Fibroblast of skin of abdomen (primary cell): ENCODE measurements at regions not wholly inside any gene's neighbourhood (a gene's known extent, or its start where the extent isn't known, plus 50 kb on each side); places are given as distances from the start of the nearest gene placed in this dataset.

Experiments used
- DNase-seq: peaks from one replicate; pipeline ENCODE4 v3.0.0-alpha.2; 2013

- no peak for DNase-seq
Observed at GRCh38 chr6:109226353-109226752, 131.0 kb downstream of the CEP57L1 start.

- no peak for DNase-seq
Observed at GRCh38 chr6:109225946-109226345, 130.6 kb downstream of the CEP57L1 start.

GRCh38 chr6:109224994-109225393 lies 129.7 kb downstream of the CEP57L1 start:
- DNase-seq, result no peak

GRCh38 chr6:109224107-109224875 lies 129.0 kb downstream of the CEP57L1 start:
- no peak for DNase-seq

GRCh38 chr6:109222848-109223247 lies 127.5 kb downstream of the CEP57L1 start:
- no peak for DNase-seq

GRCh38 chr6:109221543-109222195 lies 126.4 kb downstream of the CEP57L1 start:
- no peak for DNase-seq
